ENCODE measurements at regions not wholly inside any gene's neighbourhood (a gene's known extent, or its start where the extent isn't known, plus 50 kb on each side); places are given as distances from the start of the nearest gene placed in this dataset.

GRCh38 chr6:131377112-131377705 is 195.8 kb upstream of the ARG1 start:
- H3K4me3 Mint-ChIP-seq (ENCODE audit: unreplicated experiment) = no peak overlapping the region
- H3K36me3 Mint-ChIP-seq (ENCODE audit: low read depth) = no peaks in the 10 kb centered on the region
- peaks cover 4% of the 10 kb centered on the region for H3K27me3 Mint-ChIP-seq (ENCODE audit: low read depth)
- peaks cover 6% of the 10 kb centered on the region for H3K4me1 Mint-ChIP-seq (ENCODE audit: low read depth)
- peaks cover 4% of the 10 kb centered on the region for H3K9me3 Mint-ChIP-seq (ENCODE audit: low read depth)
- no peak overlapping the region for H3K27ac Mint-ChIP-seq (ENCODE audit: unreplicated experiment)
- no peak for DNase-seq (ENCODE audit: low spot score)
- no peak for TF ChIP-seq CTCF (IDR thresholded peaks at IDR 0.05)

- no peak for TF ChIP-seq CTCF (IDR thresholded peaks at IDR 0.05)
- Mint-ChIP-seq H3K36me3 (ENCODE audit: low read depth) (no peaks in the 10 kb centered on the region), H3K4me1 (ENCODE audit: low read depth) (peaks cover 12% of the 10 kb centered on the region), H3K27me3 (ENCODE audit: low read depth) (no peaks in the 10 kb centered on the region), H3K27ac (ENCODE audit: unreplicated experiment) (no peak overlapping the region), H3K4me3 (ENCODE audit: unreplicated experiment) (no peak overlapping the region), H3K9me3 (ENCODE audit: low read depth) (peaks cover 4% of the 10 kb centered on the region)
- no peak for DNase-seq (ENCODE audit: low spot score)
Observed at GRCh38 chr6:131378874-131379273, 194.2 kb upstream of the ARG1 start.

GRCh38 chr6:131379948-131380347 is 193.1 kb upstream of the ARG1 start:
- peaks cover 4% of the 10 kb centered on the region for H3K9me3 Mint-ChIP-seq (ENCODE audit: low read depth)
- H3K27ac Mint-ChIP-seq (ENCODE audit: unreplicated experiment) = peak overlapping the region; percentile 8
- H3K4me3 Mint-ChIP-seq (ENCODE audit: unreplicated experiment) = no peak overlapping the region
- TF ChIP-seq CTCF (IDR thresholded peaks at IDR 0.05) = no peak
- no peaks in the 10 kb centered on the region for H3K27me3 Mint-ChIP-seq (ENCODE audit: low read depth)
- peaks cover 19% of the 10 kb centered on the region for H3K4me1 Mint-ChIP-seq (ENCODE audit: low read depth)
- H3K36me3 Mint-ChIP-seq (ENCODE audit: low read depth) = no peaks in the 10 kb centered on the region
- DNase-seq (ENCODE audit: low spot score) = no peak

- TF ChIP-seq CTCF (IDR thresholded peaks at IDR 0.05) = no peak
- no peak for DNase-seq (ENCODE audit: low spot score)
- Mint-ChIP-seq H3K9me3 (ENCODE audit: low read depth) (peaks cover 4% of the 10 kb centered on the region), H3K4me3 (ENCODE audit: unreplicated experiment) (no peak overlapping the region), H3K36me3 (ENCODE audit: low read depth) (no peaks in the 10 kb centered on the region), H3K4me1 (ENCODE audit: low read depth) (peaks cover 19% of the 10 kb centered on the region), H3K27ac (ENCODE audit: unreplicated experiment) (no peak overlapping the region), H3K27me3 (ENCODE audit: low read depth) (no peaks in the 10 kb centered on the region)
Observed at GRCh38 chr6:131381052-131381708, 191.8 kb upstream of the ARG1 start.

GRCh38 chr6:131381709-131382093 is 191.3 kb upstream of the ARG1 start:
- no peak overlapping the region for H3K4me3 Mint-ChIP-seq (ENCODE audit: unreplicated experiment)
- no peak for DNase-seq (ENCODE audit: low spot score)
- H3K9me3 Mint-ChIP-seq (ENCODE audit: low read depth) = peaks cover 4% of the 10 kb centered on the region
- H3K27me3 Mint-ChIP-seq (ENCODE audit: low read depth) = no peaks in the 10 kb centered on the region
- no peaks in the 10 kb centered on the region for H3K36me3 Mint-ChIP-seq (ENCODE audit: low read depth)
- no peak for TF ChIP-seq CTCF (IDR thresholded peaks at IDR 0.05)
- no peak overlapping the region for H3K27ac Mint-ChIP-seq (ENCODE audit: unreplicated experiment)
- peaks cover 19% of the 10 kb centered on the region for H3K4me1 Mint-ChIP-seq (ENCODE audit: low read depth)

Data from chondrocyte (in vitro differentiated cells).